CD8-positive, alpha-beta memory T cell (primary cell): ENCODE measurements at regions not wholly inside any gene's neighbourhood (a gene's known extent, or its start where the extent isn't known, plus 50 kb on each side); places are given as distances from the start of the nearest gene placed in this dataset.

Source experiments
- CTCF ChIA-PET: fragments of 350-600 bp; sonication (Branson Sonifier 250); formaldehyde crosslinking; loops from one replicate; lab custom pipeline; 2021; ENCODE audit warnings: antibody characterized with exemption; lab: Charles Lee
- POLR2A ChIA-PET: fragments of 350-600 bp; sonication (Branson Sonifier 250); formaldehyde crosslinking; loops from one replicate; lab custom pipeline; 2021; ENCODE audit warnings: antibody characterized with exemption; lab: Charles Lee
- DNase-seq, 5 donors: peaks; one replicate each; pipeline versions ENCODE4 v3.0.0 to v3.0.0-alpha.2; 2020 to 2022; ENCODE audit warnings: mixed read lengths in 1 of 5
- H3K27ac ChIP-seq: one replicate; pipeline ENCODE4 v1.7.0; 2013; ENCODE audit warnings: low read depth, mild to moderate bottlenecking, low read length, moderate library complexity
- H3K27me3 ChIP-seq: 2 replicates; pipeline ENCODE4 v1.7.0; 2013; ENCODE audit warnings: low read length, mild to moderate bottlenecking; ENCODE audit not compliant: insufficient read depth, poor library complexity, severe bottlenecking
- H3K36me3 ChIP-seq: 2 replicates; pipeline ENCODE4 v1.7.0; 2013; ENCODE audit warnings: mild to moderate bottlenecking, low read length, moderate library complexity; ENCODE audit not compliant: insufficient read depth
- H3K4me1 ChIP-seq: 2 replicates; pipeline ENCODE4 v1.7.0; 2013; ENCODE audit warnings: mild to moderate bottlenecking, low read length, moderate library complexity; ENCODE audit not compliant: insufficient read depth
- H3K4me3 ChIP-seq: 2 replicates; pipeline ENCODE4 v1.7.0; 2013; ENCODE audit warnings: mild to moderate bottlenecking, low read length
- H3K9me3 ChIP-seq: 2 replicates; pipeline ENCODE4 v1.7.0; 2013; ENCODE audit warnings: mild to moderate bottlenecking, low read length
- H3K27ac Mint-ChIP-seq, 8 donors: one replicate each; pipeline ENCODE4 v1.8.0; 2020 to 2021; ENCODE audit warnings: mixed read lengths in 8 of 8, mild to moderate bottlenecking in 6 of 8, inconsistent platforms in 3 of 8, moderate library complexity in 3 of 8
- H3K27me3 Mint-ChIP-seq, 2 donors: one replicate each; pipeline ENCODE4 v1.8.0; 2020 to 2021; ENCODE audit warnings: mixed read lengths in 2 of 2, mild to moderate bottlenecking in 1 of 2, moderate library complexity in 1 of 2
- H3K36me3 Mint-ChIP-seq, 3 donors: one replicate each; pipeline ENCODE4 v1.8.0; 2020 to 2021; ENCODE audit warnings: mixed read lengths in 3 of 3, inconsistent platforms in 1 of 3, mild to moderate bottlenecking in 1 of 3
- H3K4me1 Mint-ChIP-seq, 3 donors: one replicate each; pipeline ENCODE4 v1.8.0; 2020 to 2021; ENCODE audit warnings: mixed read lengths in 3 of 3, inconsistent platforms in 1 of 3, mild to moderate bottlenecking in 1 of 3
- H3K4me3 Mint-ChIP-seq, 7 donors: one replicate each; pipeline ENCODE4 v1.8.0; 2020 to 2021; ENCODE audit warnings: mixed read lengths in 7 of 7, mild to moderate bottlenecking in 6 of 7, moderate library complexity in 4 of 7, inconsistent platforms in 2 of 7
- H3K9me3 Mint-ChIP-seq, 5 donors: one replicate each; pipeline ENCODE4 v1.8.0; 2020 to 2022; ENCODE audit warnings: mixed read lengths in 5 of 5, mild to moderate bottlenecking in 3 of 5, moderate library complexity in 2 of 5, inconsistent platforms in 1 of 5

GRCh38 chr3:150135287-150135721, 164.6 kb upstream of the PFN2 start:
- no peaks in the 10 kb centered on the region for H3K9me3 Mint-ChIP-seq
- no peak overlapping the region for H3K4me3 ChIP-seq
- H3K36me3 ChIP-seq: no peaks in the 10 kb centered on the region
- no peaks in the 10 kb centered on the region for H3K27me3 ChIP-seq
- H3K9me3 ChIP-seq: no peaks in the 10 kb centered on the region
- no peaks in the 10 kb centered on the region for H3K4me1 ChIP-seq
- no peak for DNase-seq
- POLR2A ChIA-PET: no interaction called here
- no peak overlapping the region for H3K27ac Mint-ChIP-seq
- CTCF ChIA-PET: no interaction called here
- H3K4me3 Mint-ChIP-seq: no peak overlapping the region
- no peaks in the 10 kb centered on the region for H3K36me3 Mint-ChIP-seq
- no peaks in the 10 kb centered on the region for H3K4me1 Mint-ChIP-seq
- H3K27ac ChIP-seq: no peak overlapping the region
- H3K27me3 Mint-ChIP-seq: peaks cover 0 to 28% of the 10 kb centered on the region in 2 donors

- Mint-ChIP-seq H3K36me3 (no peaks in the 10 kb centered on the region), H3K9me3 (no peaks in the 10 kb centered on the region), H3K27me3 (peaks cover 0 to 28% of the 10 kb centered on the region in 2 donors), H3K4me1 (no peaks in the 10 kb centered on the region), H3K4me3 (no peak overlapping the region), H3K27ac (no peak overlapping the region)
- no peaks in the 10 kb centered on the region for H3K4me1 ChIP-seq
- no peak overlapping the region for H3K27ac ChIP-seq
- no peaks in the 10 kb centered on the region for H3K27me3 ChIP-seq
- DNase-seq: no peak
- CTCF ChIA-PET: no interaction called here
- no peak overlapping the region for H3K4me3 ChIP-seq
- H3K36me3 ChIP-seq: no peaks in the 10 kb centered on the region
- POLR2A ChIA-PET: no interaction called here
- H3K9me3 ChIP-seq: no peaks in the 10 kb centered on the region
Measured at GRCh38 chr3:150133293-150133692, 162.6 kb upstream of the PFN2 start.

GRCh38 chr3:150132101-150132749, 161.5 kb upstream of the PFN2 start:
- H3K27me3 Mint-ChIP-seq: peaks cover 0 to 25% of the 10 kb centered on the region in 2 donors
- H3K9me3 Mint-ChIP-seq: no peaks in the 10 kb centered on the region
- H3K4me1 ChIP-seq: no peaks in the 10 kb centered on the region
- ChIA-PET CTCF (no interaction called here), POLR2A (no interaction called here)
- H3K9me3 ChIP-seq: no peaks in the 10 kb centered on the region
- no peak overlapping the region for H3K27ac ChIP-seq
- peaks cover 5% of the 10 kb centered on the region for H3K27me3 ChIP-seq
- H3K4me3 ChIP-seq: no peak overlapping the region
- no peak overlapping the region for H3K27ac Mint-ChIP-seq
- no peak overlapping the region for H3K4me3 Mint-ChIP-seq
- H3K36me3 ChIP-seq: no peaks in the 10 kb centered on the region
- H3K36me3 Mint-ChIP-seq: no peaks in the 10 kb centered on the region
- no peak for DNase-seq
- no peaks in the 10 kb centered on the region for H3K4me1 Mint-ChIP-seq

GRCh38 chr3:150131663-150132062, 161.0 kb upstream of the PFN2 start:
- Histone ChIP-seq H3K4me1 (no peaks in the 10 kb centered on the region), H3K27ac (no peak overlapping the region), H3K4me3 (no peak overlapping the region), H3K9me3 (no peaks in the 10 kb centered on the region), H3K36me3 (no peaks in the 10 kb centered on the region), H3K27me3 (peaks cover 6% of the 10 kb centered on the region)
- ChIA-PET POLR2A (no interaction called here), CTCF (no interaction called here)
- H3K27ac Mint-ChIP-seq: no peak overlapping the region
- no peaks in the 10 kb centered on the region for H3K9me3 Mint-ChIP-seq
- no peaks in the 10 kb centered on the region for H3K36me3 Mint-ChIP-seq
- H3K4me1 Mint-ChIP-seq: no peaks in the 10 kb centered on the region
- peak overlapping the region in 1 of 7 donors; percentile 38 for H3K4me3 Mint-ChIP-seq
- DNase-seq: no peak
- peaks cover 0 to 25% of the 10 kb centered on the region in 2 donors for H3K27me3 Mint-ChIP-seq

- Histone ChIP-seq H3K27me3 (peaks cover 6% of the 10 kb centered on the region), H3K4me3 (no peak overlapping the region), H3K36me3 (no peaks in the 10 kb centered on the region), H3K27ac (no peak overlapping the region), H3K4me1 (no peaks in the 10 kb centered on the region), H3K9me3 (no peaks in the 10 kb centered on the region)
- Mint-ChIP-seq H3K36me3 (no peaks in the 10 kb centered on the region), H3K27me3 (peaks cover under 1 to 32% of the 10 kb centered on the region in 2 donors), H3K4me1 (no peaks in the 10 kb centered on the region), H3K4me3 (no peak overlapping the region), H3K27ac (no peak overlapping the region), H3K9me3 (no peaks in the 10 kb centered on the region)
- ChIA-PET POLR2A (no interaction called here), CTCF (no interaction called here)
- no peak for DNase-seq
Measured at GRCh38 chr3:150130404-150131100, 159.9 kb upstream of the PFN2 start.

GRCh38 chr3:150129166-150129565, 158.5 kb upstream of the PFN2 start:
- Mint-ChIP-seq H3K4me3 (no peak overlapping the region), H3K36me3 (no peaks in the 10 kb centered on the region), H3K9me3 (no peaks in the 10 kb centered on the region), H3K27me3 (peaks cover 1 to 36% of the 10 kb centered on the region in 2 donors), H3K27ac (no peak overlapping the region), H3K4me1 (no peaks in the 10 kb centered on the region)
- H3K4me3 ChIP-seq: no peak overlapping the region
- H3K36me3 ChIP-seq: no peaks in the 10 kb centered on the region
- CTCF ChIA-PET: no interaction called here
- no peaks in the 10 kb centered on the region for H3K9me3 ChIP-seq
- POLR2A ChIA-PET: no interaction called here
- H3K27me3 ChIP-seq: peaks cover 6% of the 10 kb centered on the region
- H3K4me1 ChIP-seq: no peaks in the 10 kb centered on the region
- DNase-seq: no peak
- H3K27ac ChIP-seq: no peak overlapping the region

- Mint-ChIP-seq H3K9me3 (no peaks in the 10 kb centered on the region), H3K4me3 (no peak overlapping the region), H3K4me1 (no peaks in the 10 kb centered on the region), H3K36me3 (no peaks in the 10 kb centered on the region), H3K27me3 (peaks cover 1 to 31% of the 10 kb centered on the region in 2 donors), H3K27ac (no peak overlapping the region)
- Histone ChIP-seq H3K4me1 (no peaks in the 10 kb centered on the region), H3K27ac (no peak overlapping the region), H3K9me3 (no peaks in the 10 kb centered on the region), H3K4me3 (no peak overlapping the region), H3K36me3 (no peaks in the 10 kb centered on the region), H3K27me3 (peaks cover 6% of the 10 kb centered on the region)
- ChIA-PET CTCF (no interaction called here), POLR2A (no interaction called here)
- DNase-seq: no peak
Measured at GRCh38 chr3:150128126-150128525, 157.4 kb upstream of the PFN2 start.

- no peaks in the 10 kb centered on the region for H3K9me3 ChIP-seq
- H3K4me3 Mint-ChIP-seq: no peak overlapping the region
- no peaks in the 10 kb centered on the region for H3K9me3 Mint-ChIP-seq
- H3K4me3 ChIP-seq: no peak overlapping the region
- POLR2A ChIA-PET: no interaction called here
- H3K36me3 Mint-ChIP-seq: no peaks in the 10 kb centered on the region
- no peaks in the 10 kb centered on the region for H3K36me3 ChIP-seq
- peaks cover 1 to 23% of the 10 kb centered on the region in 2 donors for H3K27me3 Mint-ChIP-seq
- DNase-seq: no peak
- H3K4me1 Mint-ChIP-seq: no peaks in the 10 kb centered on the region
- CTCF ChIA-PET: interaction anchor here (0.6 kb wide), 1 partner anchor 105 kb away, joined by 3 read pairs; no protein-coding TSS in a partner anchor
- H3K27ac ChIP-seq: no peak overlapping the region
- H3K27ac Mint-ChIP-seq: no peak overlapping the region
- H3K4me1 ChIP-seq: no peaks in the 10 kb centered on the region
- peaks cover 6% of the 10 kb centered on the region for H3K27me3 ChIP-seq
Measured at GRCh38 chr3:150127011-150127490, 156.4 kb upstream of the PFN2 start.
